Neural progenitor cell (in vitro differentiated cells): ENCODE measurements at regions not wholly inside any gene's neighbourhood (a gene's known extent, or its start where the extent isn't known, plus 50 kb on each side); places are given as distances from the start of the nearest gene placed in this dataset.

Source experiments
- DNase-seq: peaks from one replicate; pipeline ENCODE4 v3.0.0-alpha.2; 2016; ENCODE audit warnings: low spot score
- H2AFZ ChIP-seq: fragments of 200-600 bp; sonication (generic); replicated peaks from 2 replicates; pipeline ENCODE4 v1.6.1; 2016; ENCODE audit warnings: antibody characterized with exemption
- H3F3A ChIP-seq: fragments of 200-600 bp; sonication (generic); 2 replicates; pipeline ENCODE4 v1.6.1; 2016; ENCODE audit warnings: antibody characterized with exemption, low read depth
- H3K27ac ChIP-seq: fragments of 200-600 bp; sonication (generic); 2 replicates; pipeline ENCODE4 v1.5.1; 2016; ENCODE audit warnings: mild to moderate bottlenecking
- H3K27me3 ChIP-seq: fragments of 200-600 bp; sonication (generic); 2 replicates; pipeline ENCODE4 v1.6.1; 2016; ENCODE audit warnings: mild to moderate bottlenecking, moderate library complexity
- H3K36me3 ChIP-seq: fragments of 200-600 bp; sonication (generic); 2 replicates; pipeline ENCODE4 v1.5.1; 2016
- H3K4me1 ChIP-seq: fragments of 200-600 bp; sonication (generic); 2 replicates; pipeline ENCODE4 v1.6.1; 2016; ENCODE audit warnings: mixed run types
- H3K4me2 ChIP-seq: fragments of 200-600 bp; sonication (generic); 2 replicates; pipeline ENCODE4 v1.6.1; 2016
- H3K4me3 ChIP-seq: fragments of 200-600 bp; sonication (generic); 2 replicates; pipeline ENCODE4 v1.5.1; 2016
- H3K79me2 ChIP-seq: fragments of 200-600 bp; sonication (generic); 2 replicates; pipeline ENCODE4 v1.6.1; 2016; ENCODE audit warnings: low read depth
- H3K9ac ChIP-seq: fragments of 200-600 bp; sonication (generic); 2 replicates; pipeline ENCODE4 v1.6.1; 2016
- H3K9me3 ChIP-seq: fragments of 200-600 bp; sonication (generic); 2 replicates; pipeline ENCODE4 v1.5.1; 2016; ENCODE audit warnings: low read depth
- H4K20me1 ChIP-seq: fragments of 200-600 bp; sonication (generic); 2 replicates; pipeline ENCODE4 v1.6.1; 2016; ENCODE audit warnings: low read depth
- H3K27ac Mint-ChIP-seq: 3 replicates; pipeline ENCODE4 v1.8.0; 2021; ENCODE audit warnings: mixed read lengths
- H3K27me3 Mint-ChIP-seq: 2 replicates; pipeline ENCODE4 v1.8.0; 2022; ENCODE audit warnings: low read depth, mild to moderate bottlenecking, inconsistent platforms, moderate library complexity, mixed read lengths; ENCODE audit not compliant: insufficient read depth
- H3K36me3 Mint-ChIP-seq: 3 replicates; pipeline ENCODE4 v1.8.0; 2021; ENCODE audit warnings: mixed read lengths
- H3K4me1 Mint-ChIP-seq: 3 replicates; pipeline ENCODE4 v1.8.0; 2021; ENCODE audit warnings: mixed read lengths
- H3K4me3 Mint-ChIP-seq: 3 replicates; pipeline ENCODE4 v1.8.0; 2021; ENCODE audit warnings: mild to moderate bottlenecking, moderate library complexity, mixed read lengths
- H3K9me3 Mint-ChIP-seq: 3 replicates; pipeline ENCODE4 v1.8.0; 2020; ENCODE audit warnings: mixed read lengths
- CTCF ChIP-seq: fragments of 200-600 bp; sonication (generic); IDR thresholded peaks from 2 replicates; pipeline ENCODE4 v1.5.1; 2017; ENCODE audit warnings: antibody characterized with exemption, mild to moderate bottlenecking
- EZH2 ChIP-seq: fragments of 200-600 bp; sonication (generic); IDR thresholded peaks from 2 replicates; pipeline ENCODE4 v1.6.1; 2017; ENCODE audit warnings: antibody characterized with exemption, mild to moderate bottlenecking, moderate library complexity
- EZH2phosphoT487 ChIP-seq: fragments of 200-600 bp; sonication (generic); IDR thresholded peaks from 2 replicates; pipeline ENCODE4 v1.6.1; 2017; ENCODE audit warnings: antibody characterized with exemption

- no peaks in the 10 kb centered on the region for H3K36me3 ChIP-seq
- Mint-ChIP-seq H3K36me3 (no peaks in the 10 kb centered on the region), H3K9me3 (no peaks in the 10 kb centered on the region), H3K4me3 (no peak overlapping the region), H3K27me3 (no peaks in the 10 kb centered on the region), H3K27ac (peak overlapping the region; percentile 90), H3K4me1 (peaks cover 13% of the 10 kb centered on the region)
- H3K4me3 ChIP-seq = no peak overlapping the region
- H3K4me1 ChIP-seq = peaks cover 19% of the 10 kb centered on the region
- H3K27me3 ChIP-seq = no peaks in the 10 kb centered on the region
- DNase-seq = peak; percentile 81
- H3F3A ChIP-seq = peaks cover 8% of the 10 kb centered on the region
- no peak for TF ChIP-seq EZH2phosphoT487
- no peak for TF ChIP-seq CTCF
- no peak for TF ChIP-seq EZH2
- no peaks in the 10 kb centered on the region for H3K9me3 ChIP-seq
- H4K20me1 ChIP-seq = no peaks in the 10 kb centered on the region
- H3K4me2 ChIP-seq = peak overlapping the region; percentile 57
- no peak overlapping the region for H3K9ac ChIP-seq
- no peaks in the 10 kb centered on the region for H3K79me2 ChIP-seq
- H2AFZ ChIP-seq = peak overlapping the region; percentile 66
- H3K27ac ChIP-seq = peak overlapping the region; percentile 60
Observed at GRCh38 chr3:25044762-25045710, 383.0 kb upstream of the RARB start.

GRCh38 chr3:25046911-25047771, 380.9 kb upstream of the RARB start:
- Histone ChIP-seq H3F3A (peaks cover 8% of the 10 kb centered on the region), H3K9ac (no peak overlapping the region), H3K4me3 (no peak overlapping the region), H2AFZ (no peak overlapping the region), H3K4me1 (peaks cover 19% of the 10 kb centered on the region), H3K27ac (no peak overlapping the region), H3K9me3 (no peaks in the 10 kb centered on the region), H4K20me1 (no peaks in the 10 kb centered on the region), H3K79me2 (no peaks in the 10 kb centered on the region), H3K27me3 (no peaks in the 10 kb centered on the region), H3K36me3 (no peaks in the 10 kb centered on the region), H3K4me2 (no peak overlapping the region)
- no peak overlapping the region for H3K27ac Mint-ChIP-seq
- no peak for DNase-seq
- no peak for TF ChIP-seq EZH2
- no peak for TF ChIP-seq EZH2phosphoT487
- no peak for TF ChIP-seq CTCF
- H3K4me3 Mint-ChIP-seq = no peak overlapping the region
- no peaks in the 10 kb centered on the region for H3K27me3 Mint-ChIP-seq
- no peaks in the 10 kb centered on the region for H3K9me3 Mint-ChIP-seq
- H3K36me3 Mint-ChIP-seq = no peaks in the 10 kb centered on the region
- peaks cover 13% of the 10 kb centered on the region for H3K4me1 Mint-ChIP-seq

GRCh38 chr3:25049304-25049703, 378.8 kb upstream of the RARB start:
- Mint-ChIP-seq H3K36me3 (no peaks in the 10 kb centered on the region), H3K9me3 (no peaks in the 10 kb centered on the region), H3K27me3 (no peaks in the 10 kb centered on the region), H3K4me1 (peaks cover 13% of the 10 kb centered on the region), H3K4me3 (no peak overlapping the region), H3K27ac (no peak overlapping the region)
- Histone ChIP-seq H3K9me3 (no peaks in the 10 kb centered on the region), H3K27me3 (no peaks in the 10 kb centered on the region), H3K27ac (no peak overlapping the region), H3K4me2 (no peak overlapping the region), H3K9ac (no peak overlapping the region), H4K20me1 (no peaks in the 10 kb centered on the region), H3K4me1 (peaks cover 18% of the 10 kb centered on the region), H2AFZ (no peak overlapping the region), H3K79me2 (no peaks in the 10 kb centered on the region), H3K4me3 (no peak overlapping the region), H3K36me3 (no peaks in the 10 kb centered on the region), H3F3A (peaks cover 8% of the 10 kb centered on the region)
- TF ChIP-seq CTCF (no peak), EZH2 (no peak), EZH2phosphoT487 (no peak)
- DNase-seq = no peak
